ENCODE measurements at regions not wholly inside any gene's neighbourhood (a gene's known extent, or its start where the extent isn't known, plus 50 kb on each side); places are given as distances from the start of the nearest gene placed in this dataset.

DNA sequence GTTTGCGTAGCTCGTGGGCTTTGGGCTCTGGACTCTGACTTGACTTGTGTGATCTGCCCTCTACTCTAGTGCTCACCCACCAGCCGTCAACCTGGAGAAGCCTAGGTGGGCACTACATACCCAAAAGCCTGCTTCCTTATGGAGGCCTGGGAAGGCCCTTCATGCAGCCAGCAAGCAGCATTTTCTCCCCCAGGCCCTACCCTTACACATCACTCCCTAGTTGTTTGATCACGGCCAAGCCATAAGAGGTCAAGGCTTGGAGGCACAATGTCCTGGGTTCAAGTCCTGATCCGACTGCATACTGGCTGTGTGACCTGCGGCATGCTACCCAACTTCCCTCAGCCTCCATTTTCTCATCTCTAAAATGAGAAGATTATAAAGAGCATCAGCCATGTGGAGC is 151.3 kb upstream of the EGFLAM start:
- TF ChIP-seq, protein P1, sequence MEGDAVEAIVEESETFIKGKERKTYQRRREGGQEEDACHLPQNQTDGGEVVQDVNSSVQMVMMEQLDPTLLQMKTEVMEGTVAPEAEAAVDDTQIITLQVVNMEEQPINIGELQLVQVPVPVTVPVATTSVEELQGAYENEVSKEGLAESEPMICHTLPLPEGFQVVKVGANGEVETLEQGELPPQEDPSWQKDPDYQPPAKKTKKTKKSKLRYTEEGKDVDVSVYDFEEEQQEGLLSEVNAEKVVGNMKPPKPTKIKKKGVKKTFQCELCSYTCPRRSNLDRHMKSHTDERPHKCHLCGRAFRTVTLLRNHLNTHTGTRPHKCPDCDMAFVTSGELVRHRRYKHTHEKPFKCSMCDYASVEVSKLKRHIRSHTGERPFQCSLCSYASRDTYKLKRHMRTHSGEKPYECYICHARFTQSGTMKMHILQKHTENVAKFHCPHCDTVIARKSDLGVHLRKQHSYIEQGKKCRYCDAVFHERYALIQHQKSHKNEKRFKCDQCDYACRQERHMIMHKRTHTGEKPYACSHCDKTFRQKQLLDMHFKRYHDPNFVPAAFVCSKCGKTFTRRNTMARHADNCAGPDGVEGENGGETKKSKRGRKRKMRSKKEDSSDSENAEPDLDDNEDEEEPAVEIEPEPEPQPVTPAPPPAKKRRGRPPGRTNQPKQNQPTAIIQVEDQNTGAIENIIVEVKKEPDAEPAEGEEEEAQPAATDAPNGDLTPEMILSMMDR (IDR thresholded peaks at IDR 0.05) = no peak
- TF ChIP-seq ZFX (IDR thresholded peaks at IDR 0.05; ENCODE audit: borderline replicate concordance) = no peak

All from 22Rv1 (cell line).